Kidney epithelial cell (primary cell): ENCODE measurements at regions not wholly inside any gene's neighbourhood (a gene's known extent, or its start where the extent isn't known, plus 50 kb on each side); places are given as distances from the start of the nearest gene placed in this dataset.
"Not testable (repeated sequence)": the region's sequence is repeated elsewhere in the genome, so short reads cannot be mapped to it uniquely, and the experiment has no call there.

ENCODE experiments used
- DNase-seq: peaks from one replicate; pipeline ENCODE4 v3.0.0-alpha.2; 2010; ENCODE audit warnings: low read depth
- H3K27me3 ChIP-seq: 2 replicates; pipeline ENCODE4 v1.6.0; 2011; ENCODE audit warnings: low read length; ENCODE audit not compliant: control insufficient read depth, insufficient read depth
- H3K36me3 ChIP-seq: 2 replicates; pipeline ENCODE4 v1.5.1; 2011; ENCODE audit warnings: low read length; ENCODE audit not compliant: control insufficient read depth, insufficient read depth
- H3K4me3 ChIP-seq: 2 replicates; pipeline ENCODE4 v1.5.1; 2011; ENCODE audit warnings: low read depth, mild to moderate bottlenecking, control low read depth, low read length
- CTCF ChIP-seq: IDR thresholded peaks from 2 replicates; pipeline ENCODE4 v1.5.1; 2011; ENCODE audit warnings: mild to moderate bottlenecking, moderate library complexity, low read length, control low read depth, inconsistent platforms; ENCODE audit not compliant: insufficient read depth, poor library complexity, severe bottlenecking

GRCh38 chr11:116042146-116042545 lies 537.9 kb upstream of the CADM1 start:
- TF ChIP-seq CTCF, result no peak
- Histone ChIP-seq H3K36me3 (no peaks in the 10 kb centered on the region), H3K4me3 (no peak overlapping the region), H3K27me3 (no peaks in the 10 kb centered on the region)
- DNase-seq, result no peak

GRCh38 chr11:116037861-116038260 lies 533.6 kb upstream of the CADM1 start:
- no peak for TF ChIP-seq CTCF
- Histone ChIP-seq H3K36me3 (no peaks in the 10 kb centered on the region), H3K4me3 (no peak overlapping the region), H3K27me3 (peaks cover 6% of the 10 kb centered on the region)
- no peak for DNase-seq

GRCh38 chr11:116035977-116036376 lies 531.8 kb upstream of the CADM1 start:
- H3K36me3 ChIP-seq, result no peaks in the 10 kb centered on the region
- no peak for DNase-seq
- no peak for TF ChIP-seq CTCF
- H3K4me3 ChIP-seq, result no peak overlapping the region
- peaks cover 6% of the 10 kb centered on the region for H3K27me3 ChIP-seq

GRCh38 chr11:116033931-116034553 lies 529.8 kb upstream of the CADM1 start:
- DNase-seq, result no peak
- Histone ChIP-seq H3K4me3 (no peak overlapping the region), H3K36me3 (no peaks in the 10 kb centered on the region), H3K27me3 (peaks cover 6% of the 10 kb centered on the region)
- no peak for TF ChIP-seq CTCF

- no peak for TF ChIP-seq CTCF
- no peaks in the 10 kb centered on the region for H3K36me3 ChIP-seq
- DNase-seq, result no peak
- H3K4me3 ChIP-seq, result no peak overlapping the region
- H3K27me3 ChIP-seq, result no peaks in the 10 kb centered on the region
Measured at GRCh38 chr11:116030697-116031331, 526.6 kb upstream of the CADM1 start.

- H3K4me3 ChIP-seq, H3K27me3 ChIP-seq, H3K36me3 ChIP-seq, DNase-seq: not testable (repeated sequence)
Measured at GRCh38 chr11:116028506-116028905, 524.3 kb upstream of the CADM1 start.
